HEK293 (cell line): ENCODE measurements at regions not wholly inside any gene's neighbourhood (a gene's known extent, or its start where the extent isn't known, plus 50 kb on each side); places are given as distances from the start of the nearest gene placed in this dataset.

Source experiments
- CTCF ChIP-seq: fragments of 450-650 bp; formaldehyde crosslinking; IDR thresholded peaks from 2 replicates; pipeline ENCODE4 v1.5.1; 2016; ENCODE audit warnings: missing biosample characterization, missing genetic modification characterization
- ZNF202 ChIP-seq: fragments of 450-650 bp; formaldehyde crosslinking; IDR thresholded peaks from 2 replicates; pipeline ENCODE4 v1.5.1; 2016; ENCODE audit warnings: missing biosample characterization, missing genetic modification characterization, borderline replicate concordance
- ZNF24 ChIP-seq: fragments of 450-650 bp; formaldehyde crosslinking; IDR thresholded peaks from 2 replicates; pipeline ENCODE4 v1.5.1; 2016; ENCODE audit warnings: missing biosample characterization, missing genetic modification characterization
- ZNF274 ChIP-seq, 2 experiments: fragments of 200-500 bp in 1 of 2; fragments of 450-650 bp in 1 of 2; sonication (Bioruptor generic) in 1 of 2; formaldehyde crosslinking in 1 of 2; IDR thresholded peaks; 2 replicates each; pipeline versions ENCODE4 v1.5.1 to v1.6.1; 2014 to 2016; ENCODE audit warnings: borderline replicate concordance in 1 of 2, inconsistent platforms in 1 of 2, low read length in 1 of 2, missing biosample characterization in 1 of 2, missing genetic modification characterization in 1 of 2
- ZNF366 ChIP-seq: fragments of 450-650 bp; formaldehyde crosslinking; conservative IDR thresholded peaks from 2 replicates; pipeline ENCODE4 v1.5.1; 2016; ENCODE audit warnings: missing biosample characterization, missing genetic modification characterization
- ZNF610 ChIP-seq: fragments of 450-650 bp; formaldehyde crosslinking; IDR thresholded peaks from 2 replicates; pipeline ENCODE4 v1.5.1; 2016; ENCODE audit warnings: missing biosample characterization, missing genetic modification characterization, borderline replicate concordance
- ZNF624 ChIP-seq: fragments of 450-650 bp; formaldehyde crosslinking; IDR thresholded peaks from 2 replicates; pipeline ENCODE4 v1.5.1; 2017; ENCODE audit warnings: missing biosample characterization, missing genetic modification characterization

- no peak for TF ChIP-seq ZNF366
- TF ChIP-seq CTCF (tag by site-specific recombination): no peak
- TF ChIP-seq ZNF24 (tag by site-specific recombination): no peak
- TF ChIP-seq ZNF202: no peak
- TF ChIP-seq ZNF274 (IDR thresholded peaks at IDR 0.05; ENCODE audit: low read length): no peak
- TF ChIP-seq ZNF274 (tag by site-specific recombination; IDR thresholded peaks at IDR 0.05; ENCODE audit: borderline replicate concordance): no peak
- no peak for TF ChIP-seq ZNF624 (tag by site-specific recombination)
- no peak for TF ChIP-seq ZNF610
Measured at GRCh38 chr2:64300066-64300465, 153.9 kb upstream of the LGALSL start.
